Spleen (tissue), 11 donors: ENCODE measurements at regions not wholly inside any gene's neighbourhood (a gene's known extent, or its start where the extent isn't known, plus 50 kb on each side); places are given as distances from the start of the nearest gene placed in this dataset.

ENCODE experiments used
- DNase-seq: peaks from one replicate; pipeline ENCODE4 v3.0.0-alpha.2; 2020
- H3K27ac ChIP-seq, 8 donors: fragments of 200-600 bp; sonication (generic) in 7 of 8; 1 replicate in 4 of 8; 2 replicates in 4 of 8; pipeline versions ENCODE4 v1.5.0 to v1.8.0; 2016 to 2021; ENCODE audit warnings: inconsistent platforms in 4 of 8, mild to moderate bottlenecking in 4 of 8, moderate library complexity in 1 of 8
- H3K27me3 ChIP-seq, 7 donors: fragments of 200-600 bp; sonication (generic) in 6 of 7; replicated peaks in 1 of 7; 1 replicate in 4 of 7; 2 replicates in 3 of 7; pipeline versions ENCODE4 v1.5.0 to v1.8.0; 2016 to 2021; ENCODE audit warnings: inconsistent platforms in 3 of 7, mild to moderate bottlenecking in 1 of 7
- H3K36me3 ChIP-seq, 6 donors: fragments of 200-600 bp; sonication (generic) in 5 of 6; 1 replicate in 4 of 6; 2 replicates in 2 of 6; pipeline versions ENCODE4 v1.5.0 to v1.8.0; 2016 to 2021; ENCODE audit warnings: inconsistent platforms in 2 of 6
- H3K4me1 ChIP-seq, 6 donors: fragments of 200-600 bp; sonication (generic) in 5 of 6; 1 replicate in 3 of 6; 2 replicates in 3 of 6; pipeline versions ENCODE4 v1.5.0 to v1.8.0; 2016 to 2021; ENCODE audit warnings: inconsistent platforms in 3 of 6
- H3K4me3 ChIP-seq, 8 donors: fragments of 200-600 bp; sonication (generic) in 7 of 8; 1 replicate in 4 of 8; 2 replicates in 4 of 8; pipeline versions ENCODE4 v1.5.0 to v1.8.0; 2016 to 2021; ENCODE audit warnings: inconsistent platforms in 4 of 8, mild to moderate bottlenecking in 4 of 8, moderate library complexity in 2 of 8
- H3K9me3 ChIP-seq, 8 donors: fragments of 200-600 bp; sonication (generic) in 7 of 8; 1 replicate in 4 of 8; 2 replicates in 4 of 8; pipeline versions ENCODE4 v1.5.0 to v1.8.0; 2016 to 2021; ENCODE audit warnings: inconsistent platforms in 4 of 8
- CTCF ChIP-seq, 11 experiments: fragments of 200-600 bp in 7 of 11; fragments of 450-650 bp in 4 of 11; sonication (generic) in 4 of 11; IDR thresholded peaks in 8 of 11; conservative IDR thresholded peaks in 3 of 11; 1 replicate in 7 of 11; 2 replicates in 4 of 11; pipeline versions ENCODE4 v1.4.0 to v1.8.0; 2016 to 2021; ENCODE audit warnings: antibody characterized with exemption in 11 of 11, inconsistent platforms in 4 of 11, mild to moderate bottlenecking in 1 of 11
- POLR2A ChIP-seq, 3 donors: fragments of 450-650 bp; IDR thresholded peaks; one replicate each; pipeline ENCODE4 v1.5.1; 2017; ENCODE audit warnings: antibody characterized with exemption in 3 of 3, mild to moderate bottlenecking in 1 of 3
- POLR2AphosphoS5 ChIP-seq, 3 donors: sonication (generic); formaldehyde crosslinking; IDR thresholded peaks; one replicate each; pipeline ENCODE4 v1.5.1; 2017; ENCODE audit warnings: antibody characterized with exemption in 3 of 3
- WGBS, 5 donors: extraction: QIAGEN DNeasy Blood & Tissue Kit in 3 of 5; methylation state at CpG; one replicate each; pipeline versions ENCODE4 v1.1.5 to v1.1.7; 2013 to 2018; 5-methylcytosine and 5-hydroxymethylcytosine counted together
- intact Hi-C: fragments of 100-400 bp; cut with DNase I; formaldehyde crosslinking; loops from one replicate; pipeline ENCODE4 v1.15.0; 2023; ENCODE audit warnings: low total_unique reads
- donor health status: healthy with polysubstance abuse.
- donor health status: DM: no; HTN: no; CAD: no; lungs with moderate emphysema.
- donor health status: DM: no; HTN: no; CAD: no.
- donor health status: Bipolar disorder and iron deficiency.
- donor health status: healthy.
- donor health status: DM: no; HTN: no; CAD: no.
- donor health status: DM: yes; HTN: yes; CAD: no.

- Histone ChIP-seq H3K36me3 (no peaks in the 10 kb centered on the region), H3K4me3 (no peak overlapping the region), H3K9me3 (peaks cover 0 to 2% (median 0%) of the 10 kb centered on the region in 8 donors), H3K4me1 (no peaks in the 10 kb centered on the region), H3K27me3 (no peaks in the 10 kb centered on the region), H3K27ac (no peak overlapping the region)
- intact Hi-C loops = no loop called here
- WGBS, 5 donors = 78 to 90% (median 85%) methylated on average over 2 of the region's 2 CpGs
- no peak for DNase-seq
- no peak for TF ChIP-seq POLR2AphosphoS5 (IDR thresholded peaks at IDR 0.05)
- no peak for TF ChIP-seq POLR2A (IDR thresholded peaks at IDR 0.05)
- no peak for TF ChIP-seq CTCF (IDR thresholded peaks at IDR 0.05 in 8 of 11, conservative IDR thresholded peaks at IDR 0.05 in 3 of 11)
Observed at GRCh38 chr14:26859483-26859882, 261.6 kb upstream of the NOVA1 start.

- no peak overlapping the region for H3K4me3 ChIP-seq
- H3K36me3 ChIP-seq = no peaks in the 10 kb centered on the region
- peaks cover 0 to 6% (median 0%) of the 10 kb centered on the region in 8 donors for H3K9me3 ChIP-seq
- DNase-seq = no peak
- no peak for TF ChIP-seq POLR2AphosphoS5 (IDR thresholded peaks at IDR 0.05)
- TF ChIP-seq POLR2A (IDR thresholded peaks at IDR 0.05) = no peak
- no peak overlapping the region for H3K27ac ChIP-seq
- WGBS, 5 donors = 64 to 77% (median 68%) methylated on average over 3 of the region's 3 CpGs
- intact Hi-C loops = no loop called here
- no peaks in the 10 kb centered on the region for H3K27me3 ChIP-seq
- no peaks in the 10 kb centered on the region for H3K4me1 ChIP-seq
Observed at GRCh38 chr14:26860111-26860510, 262.3 kb upstream of the NOVA1 start.

GRCh38 chr14:26863736-26864135, 265.9 kb upstream of the NOVA1 start:
- TF ChIP-seq POLR2AphosphoS5 (IDR thresholded peaks at IDR 0.05) (no peak), CTCF (IDR thresholded peaks at IDR 0.05 in 8 of 11, conservative IDR thresholded peaks at IDR 0.05 in 3 of 11) (no peak), POLR2A (IDR thresholded peaks at IDR 0.05) (no peak)
- intact Hi-C loops = no loop called here
- Histone ChIP-seq H3K4me1 (no peaks in the 10 kb centered on the region), H3K9me3 (peaks cover 0 to 6% (median 0%) of the 10 kb centered on the region in 8 donors), H3K36me3 (no peaks in the 10 kb centered on the region), H3K27me3 (no peaks in the 10 kb centered on the region), H3K27ac (no peak overlapping the region), H3K4me3 (no peak overlapping the region)
- WGBS, 5 donors = 67 to 78% (median 70%) methylated on average over 5 of the region's 5 CpGs
- no peak for DNase-seq

- no peaks in the 10 kb centered on the region for H3K4me1 ChIP-seq
- H3K4me3 ChIP-seq = no peak overlapping the region
- TF ChIP-seq CTCF (IDR thresholded peaks at IDR 0.05 in 8 of 11, conservative IDR thresholded peaks at IDR 0.05 in 3 of 11) (no peak), POLR2AphosphoS5 (IDR thresholded peaks at IDR 0.05) (no peak), POLR2A (IDR thresholded peaks at IDR 0.05) (no peak)
- DNase-seq = no peak
- no peak overlapping the region for H3K27ac ChIP-seq
- peaks cover 0 to 6% (median 0%) of the 10 kb centered on the region in 8 donors for H3K9me3 ChIP-seq
- WGBS, 5 donors = 36 to 67% (median 47%) methylated on average over 1 of the region's 1 CpG
- no peaks in the 10 kb centered on the region for H3K27me3 ChIP-seq
- intact Hi-C loops = no loop called here
- no peaks in the 10 kb centered on the region for H3K36me3 ChIP-seq
Observed at GRCh38 chr14:26866721-26867120, 268.9 kb upstream of the NOVA1 start.
